ENCODE measurements at regions not wholly inside any gene's neighbourhood (a gene's known extent, or its start where the extent isn't known, plus 50 kb on each side); places are given as distances from the start of the nearest gene placed in this dataset.

DNA sequence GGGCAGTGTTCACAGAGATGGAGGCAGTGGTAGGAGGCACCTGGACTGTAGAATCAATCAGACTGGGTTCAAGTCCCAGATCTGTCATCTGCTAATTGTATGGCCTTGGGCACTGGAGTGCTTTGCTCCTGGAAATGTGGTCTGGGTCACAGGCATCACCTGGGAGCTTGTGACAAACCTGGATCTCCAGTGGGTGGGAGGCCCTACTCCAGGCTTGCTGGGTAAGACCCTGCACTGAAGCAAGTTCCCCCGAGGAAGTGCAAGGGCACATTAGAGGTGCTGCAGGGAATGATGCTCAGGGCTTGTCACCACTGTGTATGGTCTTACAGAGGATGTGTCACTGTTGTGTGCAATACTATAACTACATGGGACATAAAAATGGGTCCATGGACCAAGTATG lies 220.5 kb upstream of the ID2 start:
- peaks cover 13 to 23% (median 19%) of the 10 kb centered on the region in 3 donors for H3K27me3 ChIP-seq
- intact Hi-C loops (cut with DNase I; ENCODE audit: low total_unique reads): no loop called here
- in situ Hi-C loops (cut with MboI; ENCODE audit: low sequenced_read_pairs in 4 of 4): no loop called here
- no peaks in the 10 kb centered on the region for H3K4me1 ChIP-seq
- no peak for ATAC-seq
- no peak overlapping the region for H3K4me3 ChIP-seq
- TF ChIP-seq POLR2A (IDR thresholded peaks at IDR 0.05) (no peak), CTCF (IDR thresholded peaks at IDR 0.05 in 4 of 5, conservative IDR thresholded peaks at IDR 0.05 in 1 of 5) (no peak)
- no peaks in the 10 kb centered on the region for H3K36me3 ChIP-seq
- no peak overlapping the region for H3K27ac ChIP-seq
- H3K9me3 ChIP-seq: no peaks in the 10 kb centered on the region
- DNase-seq: no peak

- peaks cover 4 to 14% (median 13%) of the 10 kb centered on the region in 3 donors for H3K27me3 ChIP-seq
- in situ Hi-C loops (cut with MboI; ENCODE audit: low sequenced_read_pairs in 4 of 4) (no loop called here), intact Hi-C loops (cut with DNase I; ENCODE audit: low total_unique reads) (no loop called here)
- H3K9me3 ChIP-seq: no peaks in the 10 kb centered on the region
- no peak for ATAC-seq
- no peaks in the 10 kb centered on the region for H3K36me3 ChIP-seq
- no peaks in the 10 kb centered on the region for H3K4me1 ChIP-seq
- no peak overlapping the region for H3K4me3 ChIP-seq
- TF ChIP-seq POLR2A (IDR thresholded peaks at IDR 0.05): no peak
- TF ChIP-seq CTCF (IDR thresholded peaks at IDR 0.05 in 4 of 5, conservative IDR thresholded peaks at IDR 0.05 in 1 of 5): no peak
- no peak for DNase-seq
- H3K27ac ChIP-seq: no peak overlapping the region
Observed at GRCh38 chr2:8462280-8462679, 219.6 kb upstream of the ID2 start.

DNA sequence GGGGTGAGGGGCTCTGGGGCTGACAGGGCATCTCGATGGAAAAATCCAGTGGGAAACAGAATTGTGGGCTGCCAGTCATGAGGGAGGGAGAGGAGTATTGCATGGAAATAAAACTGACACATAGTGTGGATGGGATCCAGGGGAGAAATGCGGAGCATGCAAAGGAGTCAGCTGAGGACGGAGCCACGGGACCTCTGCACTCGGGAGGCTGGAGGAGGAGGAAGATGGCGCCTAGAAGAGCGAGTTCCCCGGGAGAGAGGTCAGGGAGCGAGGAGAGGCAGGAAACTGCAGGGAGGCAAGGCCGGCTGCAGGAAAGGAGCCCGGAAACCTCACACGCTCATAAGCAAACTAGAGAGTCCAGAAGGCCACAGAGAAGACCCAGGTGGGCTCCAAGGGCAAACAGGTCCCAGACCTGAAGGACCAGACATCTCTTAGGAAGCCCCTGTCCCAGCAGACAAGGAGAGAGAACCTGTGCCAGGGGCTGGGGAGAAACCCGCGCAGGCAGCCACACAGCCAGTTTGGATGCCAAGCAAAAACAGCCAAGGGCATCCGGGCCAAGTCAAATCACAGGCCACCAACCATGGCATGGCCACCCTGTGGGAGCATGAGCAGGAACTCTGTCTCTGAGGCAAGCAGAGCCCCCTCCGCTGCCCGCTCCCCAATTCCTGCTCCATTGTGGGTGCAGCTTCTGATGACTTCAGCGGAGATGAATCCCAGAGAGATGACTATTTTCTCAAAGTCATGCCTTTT lies 218.8 kb upstream of the ID2 start:
- in situ Hi-C loops (cut with MboI; ENCODE audit: low sequenced_read_pairs in 4 of 4): no loop called here
- peaks cover 0 to 6% (median 6%) of the 10 kb centered on the region in 3 donors for H3K27me3 ChIP-seq
- no peaks in the 10 kb centered on the region for H3K36me3 ChIP-seq
- H3K4me1 ChIP-seq: no peaks in the 10 kb centered on the region
- H3K27ac ChIP-seq: no peak overlapping the region
- DNase-seq: no peak
- no peak for ATAC-seq
- no peak overlapping the region for H3K4me3 ChIP-seq
- no peak for TF ChIP-seq CTCF (IDR thresholded peaks at IDR 0.05 in 4 of 5, conservative IDR thresholded peaks at IDR 0.05 in 1 of 5)
- no peak for TF ChIP-seq POLR2A (IDR thresholded peaks at IDR 0.05)
- H3K9me3 ChIP-seq: no peaks in the 10 kb centered on the region
- intact Hi-C loops (cut with DNase I; ENCODE audit: low total_unique reads): no loop called here

GRCh38 chr2:8465560-8465959 lies 216.3 kb upstream of the ID2 start:
- H3K27me3 ChIP-seq: no peaks in the 10 kb centered on the region
- H3K4me3 ChIP-seq: no peak overlapping the region
- no peaks in the 10 kb centered on the region for H3K4me1 ChIP-seq
- intact Hi-C loops (cut with DNase I; ENCODE audit: low total_unique reads) (no loop called here), in situ Hi-C loops (cut with MboI; ENCODE audit: low sequenced_read_pairs in 4 of 4) (no loop called here)
- no peak overlapping the region for H3K27ac ChIP-seq
- ATAC-seq (no peak), DNase-seq (no peak)
- H3K9me3 ChIP-seq: no peaks in the 10 kb centered on the region
- TF ChIP-seq POLR2A (IDR thresholded peaks at IDR 0.05): no peak
- no peak for TF ChIP-seq CTCF (IDR thresholded peaks at IDR 0.05 in 4 of 5, conservative IDR thresholded peaks at IDR 0.05 in 1 of 5)
- no peaks in the 10 kb centered on the region for H3K36me3 ChIP-seq
